ENCODE measurements at regions not wholly inside any gene's neighbourhood (a gene's known extent, or its start where the extent isn't known, plus 50 kb on each side); places are given as distances from the start of the nearest gene placed in this dataset.
"Not testable (repeated sequence)": the region's sequence is repeated elsewhere in the genome, so short reads cannot be mapped to it uniquely, and the experiment has no call there.

DNA sequence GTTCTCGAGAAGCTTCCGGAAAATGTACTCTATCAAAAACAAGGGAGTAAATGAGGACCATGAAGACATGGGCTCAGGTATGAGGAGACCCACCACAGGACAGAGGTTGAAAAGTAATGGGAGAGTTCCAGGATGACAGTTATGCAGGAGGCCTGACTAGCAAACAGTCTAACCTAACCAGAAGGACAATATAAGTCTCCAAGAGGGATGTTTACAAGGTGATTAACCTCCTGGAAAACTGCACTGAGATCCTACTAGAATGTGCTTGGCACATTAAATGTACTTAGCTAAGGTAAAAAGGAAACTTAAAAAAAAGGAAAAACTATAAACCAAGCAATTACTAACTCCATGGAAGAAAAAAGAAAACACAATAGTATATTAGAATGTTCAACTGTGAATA, 258.3 kb downstream of the KLF5 start:
- H3K4me3 ChIP-seq (ENCODE audit: low read depth, low read length) = no peak overlapping the region
- DNase-seq (ENCODE audit: low read depth) = no peak
- TF ChIP-seq, protein P1, sequence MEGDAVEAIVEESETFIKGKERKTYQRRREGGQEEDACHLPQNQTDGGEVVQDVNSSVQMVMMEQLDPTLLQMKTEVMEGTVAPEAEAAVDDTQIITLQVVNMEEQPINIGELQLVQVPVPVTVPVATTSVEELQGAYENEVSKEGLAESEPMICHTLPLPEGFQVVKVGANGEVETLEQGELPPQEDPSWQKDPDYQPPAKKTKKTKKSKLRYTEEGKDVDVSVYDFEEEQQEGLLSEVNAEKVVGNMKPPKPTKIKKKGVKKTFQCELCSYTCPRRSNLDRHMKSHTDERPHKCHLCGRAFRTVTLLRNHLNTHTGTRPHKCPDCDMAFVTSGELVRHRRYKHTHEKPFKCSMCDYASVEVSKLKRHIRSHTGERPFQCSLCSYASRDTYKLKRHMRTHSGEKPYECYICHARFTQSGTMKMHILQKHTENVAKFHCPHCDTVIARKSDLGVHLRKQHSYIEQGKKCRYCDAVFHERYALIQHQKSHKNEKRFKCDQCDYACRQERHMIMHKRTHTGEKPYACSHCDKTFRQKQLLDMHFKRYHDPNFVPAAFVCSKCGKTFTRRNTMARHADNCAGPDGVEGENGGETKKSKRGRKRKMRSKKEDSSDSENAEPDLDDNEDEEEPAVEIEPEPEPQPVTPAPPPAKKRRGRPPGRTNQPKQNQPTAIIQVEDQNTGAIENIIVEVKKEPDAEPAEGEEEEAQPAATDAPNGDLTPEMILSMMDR (IDR thresholded peaks at IDR 0.05; ENCODE audit: insufficient read depth, low read depth, low read length, missing control alignments) = no peak

DNA sequence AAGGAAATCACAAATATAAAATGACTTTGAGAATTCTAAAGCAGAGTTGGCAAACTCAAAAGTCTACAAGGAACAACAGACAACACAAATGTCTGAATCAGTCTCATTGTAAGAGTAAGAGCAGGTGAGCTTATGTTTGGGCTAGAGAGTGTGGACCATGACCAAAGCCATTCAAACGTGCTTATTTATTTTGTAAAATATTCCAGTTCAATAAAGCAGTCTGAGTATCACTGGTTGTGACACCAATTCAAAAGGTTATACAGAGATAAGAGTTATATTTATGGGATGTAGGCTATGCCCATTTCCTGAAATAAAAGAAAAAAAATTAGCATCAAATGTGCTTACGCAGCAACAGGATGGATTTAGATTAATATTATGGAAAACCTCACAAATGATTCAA, 251.6 kb downstream of the KLF5 start:
- TF ChIP-seq, protein P1 (IDR thresholded peaks at IDR 0.05; ENCODE audit: insufficient read depth, low read depth, low read length, missing control alignments) = no peak
- no peak for DNase-seq (ENCODE audit: low read depth)
- no peak overlapping the region for H3K4me3 ChIP-seq (ENCODE audit: low read depth, low read length)

DNA sequence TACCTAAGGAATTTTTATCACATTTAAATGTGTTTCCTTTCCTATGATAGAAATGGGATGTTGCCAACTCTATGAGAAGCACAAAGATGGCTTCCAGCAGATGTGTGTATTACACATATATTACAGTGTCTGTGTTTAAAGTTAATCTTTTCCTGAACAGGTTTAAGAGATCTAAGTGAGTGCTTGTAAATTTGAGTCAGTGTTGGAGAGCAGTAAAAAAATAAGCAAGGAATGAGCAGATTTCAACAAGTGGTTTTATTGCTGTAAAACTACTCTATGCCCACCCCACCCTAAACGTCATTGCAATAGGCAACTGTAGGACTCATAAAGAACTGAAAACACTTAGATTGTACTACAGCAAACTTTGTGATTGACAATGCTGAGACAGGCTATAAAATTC, 248.7 kb downstream of the KLF5 start:
- TF ChIP-seq, protein P1 (IDR thresholded peaks at IDR 0.05; ENCODE audit: insufficient read depth, low read depth, low read length, missing control alignments) = no peak

DNA sequence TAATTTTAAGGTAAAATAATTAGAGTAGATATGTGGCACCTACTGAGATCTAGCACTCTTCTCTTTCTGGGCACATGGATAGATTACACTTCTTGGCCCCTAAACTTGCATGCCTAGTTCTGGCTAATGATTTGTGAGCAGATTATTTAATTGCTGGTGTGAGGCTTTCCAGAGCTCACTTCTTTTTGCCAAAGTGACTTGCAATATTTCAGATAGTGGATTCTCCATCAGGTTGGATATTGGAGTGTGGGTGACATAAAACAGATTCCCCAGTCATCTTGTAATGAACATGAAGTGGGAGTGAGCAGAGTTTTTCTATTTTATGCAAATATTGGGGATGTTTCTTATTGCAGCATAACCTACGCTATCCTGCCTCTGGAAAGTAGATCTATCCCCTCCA, 247.9 kb downstream of the KLF5 start:
- TF ChIP-seq, protein P1 (IDR thresholded peaks at IDR 0.05; ENCODE audit: insufficient read depth, low read depth, low read length, missing control alignments) = no peak
- DNase-seq (ENCODE audit: low read depth) = no peak

More for the DNA sequence above, 248.7 kb downstream of the KLF5 start:
- no peak overlapping the region for H3K4me3 ChIP-seq (ENCODE audit: low read depth, low read length)
- DNase-seq (ENCODE audit: low read depth) = no peak

DNA sequence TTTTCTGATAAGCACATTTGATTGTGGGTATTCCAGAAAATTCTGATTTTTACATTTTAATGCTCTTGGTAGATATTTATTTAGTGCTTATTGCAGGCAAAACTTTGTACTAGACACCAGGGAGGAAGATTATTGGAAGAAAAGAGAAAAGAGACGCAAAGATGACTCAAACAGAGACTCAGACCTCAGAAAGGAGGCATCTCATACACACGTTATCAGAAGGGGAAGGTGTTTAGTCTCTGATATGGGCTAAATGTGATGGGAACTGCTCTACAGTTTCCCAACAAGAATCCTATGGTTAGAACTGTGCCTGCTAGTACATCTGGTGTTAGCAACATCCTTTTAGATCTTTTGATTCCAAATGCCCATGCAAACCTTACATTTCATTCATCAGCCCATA, 245.6 kb downstream of the KLF5 start:
- no peak for DNase-seq (ENCODE audit: low read depth)
- TF ChIP-seq, protein P1 (IDR thresholded peaks at IDR 0.05; ENCODE audit: insufficient read depth, low read depth, low read length, missing control alignments) = no peak
- H3K4me3 ChIP-seq (ENCODE audit: low read depth, low read length) = no peak overlapping the region

More for the DNA sequence above, 247.9 kb downstream of the KLF5 start:
- no peak overlapping the region for H3K4me3 ChIP-seq (ENCODE audit: low read depth, low read length)

DNA sequence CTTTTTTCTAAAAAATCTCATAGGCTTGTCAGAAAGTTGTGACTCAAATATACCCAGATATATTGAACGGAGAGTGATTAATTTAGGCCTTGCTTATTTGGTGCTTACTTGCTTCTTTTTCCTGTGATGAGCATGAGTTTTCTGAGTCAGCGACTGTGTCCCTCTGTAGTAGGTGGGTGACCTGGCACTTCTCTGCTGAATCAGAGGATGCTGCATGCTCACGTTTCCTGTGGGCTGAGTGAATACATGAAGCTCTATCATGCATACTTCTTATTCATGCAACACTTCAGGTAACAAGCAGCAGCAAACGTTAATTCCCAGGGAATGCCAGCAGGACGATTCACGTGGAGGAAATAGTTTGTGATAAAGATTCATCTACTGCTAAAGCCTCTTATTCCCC, 245.0 kb downstream of the KLF5 start:
- H3K4me3 ChIP-seq (ENCODE audit: low read depth, low read length) = no peak overlapping the region
- TF ChIP-seq, protein P1 (IDR thresholded peaks at IDR 0.05; ENCODE audit: insufficient read depth, low read depth, low read length, missing control alignments) = no peak
- DNase-seq (ENCODE audit: low read depth) = no peak

DNA sequence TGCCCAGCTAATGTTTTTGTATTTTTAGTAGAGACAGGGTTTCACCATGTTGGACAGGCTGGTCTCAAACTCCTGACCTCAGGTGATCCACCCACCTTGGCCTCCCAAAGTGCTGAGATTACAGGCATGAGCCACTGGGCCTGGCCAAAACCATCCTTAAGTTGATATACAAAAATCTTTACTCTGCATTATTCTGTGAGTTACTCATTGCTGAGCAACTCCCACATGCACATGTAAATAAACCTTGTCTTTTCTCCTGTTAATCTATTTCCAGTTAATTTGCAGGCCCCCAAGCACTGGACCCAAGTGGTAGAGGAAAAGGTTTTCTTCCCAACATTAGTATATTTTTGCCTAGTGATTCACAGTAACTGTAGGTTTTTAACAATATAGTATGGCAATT, 242.8 kb downstream of the KLF5 start:
- H3K4me3 ChIP-seq (ENCODE audit: low read depth, low read length); DNase-seq (ENCODE audit: low read depth): not testable (repeated sequence)

Measured in GM12865 (cell line).